DND-41 (cell line): ENCODE measurements at regions not wholly inside any gene's neighbourhood (a gene's known extent, or its start where the extent isn't known, plus 50 kb on each side); places are given as distances from the start of the nearest gene placed in this dataset.

Source experiments
- EZH2 ChIP-seq: IDR thresholded peaks from 3 replicates; pipeline ENCODE4 v1.6.1; 2012; ENCODE audit warnings: borderline replicate concordance, low read depth, mild to moderate bottlenecking, moderate library complexity, low read length, inconsistent platforms; ENCODE audit not compliant: severe bottlenecking
- TF ChIP-seq, protein P1 (sequence below): IDR thresholded peaks from 2 replicates; pipeline ENCODE4 v1.5.1; 2012; ENCODE audit warnings: borderline replicate concordance, low read length, moderate library complexity, mild to moderate bottlenecking; ENCODE audit not compliant: poor library complexity, severe bottlenecking; ENCODE audit errors: extremely low read depth

DNA sequence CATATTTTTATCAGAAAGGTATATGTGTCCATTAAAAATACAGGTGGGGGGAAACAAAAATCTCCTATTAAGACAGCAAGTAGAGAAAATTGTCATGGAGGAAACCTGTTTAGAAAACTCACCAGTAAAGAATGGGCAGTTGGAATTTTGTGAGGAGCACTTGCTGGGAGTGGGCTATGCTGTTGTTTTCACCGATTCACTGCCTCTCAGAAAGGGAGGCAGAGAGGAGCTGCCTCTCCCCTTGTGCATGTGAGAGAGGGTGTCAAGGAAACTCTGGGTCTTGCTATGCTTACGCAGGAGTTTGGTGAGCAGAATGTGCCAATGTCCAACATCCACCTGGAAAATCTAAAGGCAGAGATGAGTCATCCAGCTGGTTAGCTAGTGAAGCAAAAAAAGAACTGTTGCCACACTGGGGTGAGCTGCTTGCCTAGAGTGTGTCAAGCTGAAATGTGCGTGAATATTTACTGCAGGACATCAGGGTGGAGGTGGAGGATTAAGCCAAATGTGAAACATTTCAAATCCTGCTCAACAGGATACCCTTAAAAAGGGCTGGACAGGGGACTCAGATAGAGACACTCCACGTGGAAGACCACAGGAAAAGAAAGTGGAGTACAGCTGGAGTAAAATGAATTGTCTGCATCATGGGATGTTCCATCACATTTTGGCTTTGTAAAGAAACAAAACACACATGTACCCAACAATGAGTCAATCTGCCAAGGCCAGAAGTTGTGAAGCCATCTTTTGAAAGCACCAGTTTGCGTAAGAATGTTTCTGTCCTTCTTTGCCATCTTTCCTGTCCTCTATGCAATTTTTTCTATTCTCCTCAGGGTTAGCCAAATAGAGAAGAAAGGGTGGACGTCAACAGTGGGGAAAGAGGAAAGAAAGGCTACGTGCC lies 449.7 kb upstream of the MPDZ start:
- TF ChIP-seq, protein P1, sequence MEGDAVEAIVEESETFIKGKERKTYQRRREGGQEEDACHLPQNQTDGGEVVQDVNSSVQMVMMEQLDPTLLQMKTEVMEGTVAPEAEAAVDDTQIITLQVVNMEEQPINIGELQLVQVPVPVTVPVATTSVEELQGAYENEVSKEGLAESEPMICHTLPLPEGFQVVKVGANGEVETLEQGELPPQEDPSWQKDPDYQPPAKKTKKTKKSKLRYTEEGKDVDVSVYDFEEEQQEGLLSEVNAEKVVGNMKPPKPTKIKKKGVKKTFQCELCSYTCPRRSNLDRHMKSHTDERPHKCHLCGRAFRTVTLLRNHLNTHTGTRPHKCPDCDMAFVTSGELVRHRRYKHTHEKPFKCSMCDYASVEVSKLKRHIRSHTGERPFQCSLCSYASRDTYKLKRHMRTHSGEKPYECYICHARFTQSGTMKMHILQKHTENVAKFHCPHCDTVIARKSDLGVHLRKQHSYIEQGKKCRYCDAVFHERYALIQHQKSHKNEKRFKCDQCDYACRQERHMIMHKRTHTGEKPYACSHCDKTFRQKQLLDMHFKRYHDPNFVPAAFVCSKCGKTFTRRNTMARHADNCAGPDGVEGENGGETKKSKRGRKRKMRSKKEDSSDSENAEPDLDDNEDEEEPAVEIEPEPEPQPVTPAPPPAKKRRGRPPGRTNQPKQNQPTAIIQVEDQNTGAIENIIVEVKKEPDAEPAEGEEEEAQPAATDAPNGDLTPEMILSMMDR: no peak
- TF ChIP-seq EZH2: no peak
